Heart left ventricle (tissue), 16 donors: ENCODE measurements at regions not wholly inside any gene's neighbourhood (a gene's known extent, or its start where the extent isn't known, plus 50 kb on each side); places are given as distances from the start of the nearest gene placed in this dataset.
"Not testable (repeated sequence)": the region's sequence is repeated elsewhere in the genome, so short reads cannot be mapped to it uniquely, and the experiment has no call there.

Source experiments
- ATAC-seq, 4 donors: fragments of 200-7000 bp; cut with Tn5 transposase; one replicate each; pipeline ENCODE4 v1.9.1; 2020 to 2022; ENCODE audit warnings: moderate library complexity in 4 of 4, mild to moderate bottlenecking in 3 of 4, moderate number of reproducible peaks in 1 of 4
- DNase-seq, 5 donors: peaks; one replicate each; pipeline ENCODE4 v3.0.0-alpha.2; 2020
- H3K27ac ChIP-seq, 12 donors: fragments of 200-600 bp; sonication (generic) in 4 of 12; one replicate each; pipeline versions ENCODE4 v1.5.0 to v1.8.0; 2016 to 2022; ENCODE audit warnings: mild to moderate bottlenecking in 2 of 12
- H3K27me3 ChIP-seq, 9 donors: fragments of 200-600 bp; sonication (generic) in 2 of 9; one replicate each; pipeline versions ENCODE4 v1.5.1 to v1.8.0; 2016 to 2022; ENCODE audit warnings: mild to moderate bottlenecking in 3 of 9
- H3K36me3 ChIP-seq, 9 donors: fragments of 200-600 bp; sonication (generic) in 2 of 9; one replicate each; pipeline versions ENCODE4 v1.5.0 to v1.8.0; 2018 to 2022; ENCODE audit warnings: mild to moderate bottlenecking in 2 of 9
- H3K4me1 ChIP-seq, 12 donors: fragments of 200-600 bp; sonication (generic) in 4 of 12; one replicate each; pipeline versions ENCODE4 v1.5.0 to v1.8.0; 2016 to 2022; ENCODE audit warnings: mild to moderate bottlenecking in 3 of 12
- H3K4me3 ChIP-seq, 12 donors: fragments of 200-600 bp; sonication (generic) in 4 of 12; one replicate each; pipeline versions ENCODE4 v1.5.0 to v1.8.0; 2017 to 2022; ENCODE audit warnings: mild to moderate bottlenecking in 9 of 12, moderate library complexity in 4 of 12
- H3K9me3 ChIP-seq, 12 donors: fragments of 200-600 bp; sonication (generic) in 4 of 12; one replicate each; pipeline versions ENCODE4 v1.5.0 to v1.8.0; 2016 to 2022; ENCODE audit warnings: mild to moderate bottlenecking in 1 of 12
- POLR2A ChIP-seq, 2 donors: fragments of 450-650 bp; IDR thresholded peaks; one replicate each; pipeline ENCODE4 v1.6.1; 2017; ENCODE audit warnings: antibody characterized with exemption in 2 of 2, mild to moderate bottlenecking in 2 of 2, moderate library complexity in 2 of 2
- WGBS, 4 donors: extraction: QIAGEN DNeasy Blood & Tissue Kit in 2 of 4; methylation state at CpG; one replicate each; pipeline versions ENCODE4 v1.1.5 to v1.1.7; 2013 to 2018; 5-methylcytosine and 5-hydroxymethylcytosine counted together
- intact Hi-C, 10 donors: fragments of 100-400 bp; cut with DNase I; formaldehyde crosslinking; loops; one replicate each; pipeline versions ENCODE4 v1.11.1 to v1.14.2; 2022
- TF ChIP-seq, protein P1 (sequence below), 12 donors: fragments of 200-600 bp; sonication (generic) in 4 of 12; IDR thresholded peaks; one replicate each; pipeline versions ENCODE4 v1.5.0 to v1.8.0; 2018 to 2022; ENCODE audit warnings: antibody characterized with exemption in 12 of 12, mild to moderate bottlenecking in 5 of 12
- donor health status: ischemic (EF 13 %, LVEDD 7.1; RV severe dilation, severe dysfunction).
- donor health status: healthy with polysubstance abuse.
- donor health status: DM: no; HTN: yes; CAD: no.
- donor health status: DM: no; HTN: no; CAD: no.
- donor health status: ischemic (EF 25% LVEDD 6.9; RV normal size, moderate dysfunction).
- donor health status: ischemic (EF 25% LVEDD 5.7; RV mildly dilated, moderate dysfunction).
- donor health status: healthy.
- donor health status: DM: yes; HTN: yes; CAD: no.
- donor health status: ischemic (EF 35%, LVEDD 5.7; RV mildly dilated, moderate dysfunction).
- donor health status: nonischemic (EF 11% LVEDD 7.7; RV severe dilation, severe dysfunction).
- donor health status: DM: yes; HTN: yes; CAD: no.
- donor health status: PGD.
- donor health status: ischemic (EF 29% LVEDD 5.4; RV normal size, mild dysfunction).
- donor health status: nonischemic (EF 23%, LVEDD 6.1; RV moderate dilation, normal function).

DNA sequence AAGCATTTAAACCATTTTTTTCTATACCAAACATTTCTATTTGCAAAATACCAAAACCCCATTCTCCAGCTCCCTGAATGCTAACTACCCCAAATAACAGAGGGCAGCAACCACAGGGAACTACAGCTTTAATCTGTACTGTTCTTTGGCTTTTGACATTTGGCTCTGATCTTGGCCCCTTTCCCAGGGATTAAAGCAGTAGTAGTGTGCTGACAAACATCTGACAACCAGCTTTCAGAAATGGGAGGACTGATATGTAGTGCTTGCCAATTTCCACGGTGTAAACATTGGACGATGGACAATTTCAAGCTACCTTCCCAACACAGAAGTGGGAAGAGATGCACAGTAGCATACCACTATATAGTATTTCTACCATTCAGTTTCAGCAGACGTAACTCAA, 88.4 kb upstream of the TEAD1 start:
- Histone ChIP-seq H3K27me3 (no peaks in the 10 kb centered on the region), H3K4me3 (no peak overlapping the region), H3K4me1 (peaks cover 0 to 20% (median 5%) of the 10 kb centered on the region in 12 donors), H3K27ac (no peak overlapping the region), H3K9me3 (no peaks in the 10 kb centered on the region), H3K36me3 (no peaks in the 10 kb centered on the region)
- WGBS, 4 donors = 22 to 29% (median 24%) methylated on average over 3 of the region's 3 CpGs
- ATAC-seq (peak; percentile 71 to 86 (median 77)), DNase-seq (peak in 1 of 5 donors; percentile 29)
- TF ChIP-seq POLR2A (IDR thresholded peaks at IDR 0.05) = no peak
- TF ChIP-seq, protein P1, sequence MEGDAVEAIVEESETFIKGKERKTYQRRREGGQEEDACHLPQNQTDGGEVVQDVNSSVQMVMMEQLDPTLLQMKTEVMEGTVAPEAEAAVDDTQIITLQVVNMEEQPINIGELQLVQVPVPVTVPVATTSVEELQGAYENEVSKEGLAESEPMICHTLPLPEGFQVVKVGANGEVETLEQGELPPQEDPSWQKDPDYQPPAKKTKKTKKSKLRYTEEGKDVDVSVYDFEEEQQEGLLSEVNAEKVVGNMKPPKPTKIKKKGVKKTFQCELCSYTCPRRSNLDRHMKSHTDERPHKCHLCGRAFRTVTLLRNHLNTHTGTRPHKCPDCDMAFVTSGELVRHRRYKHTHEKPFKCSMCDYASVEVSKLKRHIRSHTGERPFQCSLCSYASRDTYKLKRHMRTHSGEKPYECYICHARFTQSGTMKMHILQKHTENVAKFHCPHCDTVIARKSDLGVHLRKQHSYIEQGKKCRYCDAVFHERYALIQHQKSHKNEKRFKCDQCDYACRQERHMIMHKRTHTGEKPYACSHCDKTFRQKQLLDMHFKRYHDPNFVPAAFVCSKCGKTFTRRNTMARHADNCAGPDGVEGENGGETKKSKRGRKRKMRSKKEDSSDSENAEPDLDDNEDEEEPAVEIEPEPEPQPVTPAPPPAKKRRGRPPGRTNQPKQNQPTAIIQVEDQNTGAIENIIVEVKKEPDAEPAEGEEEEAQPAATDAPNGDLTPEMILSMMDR (IDR thresholded peaks at IDR 0.05) = no peak
- intact Hi-C loops = loop anchor here in 1 of 10 donors (10.0 kb wide), 2 partner anchors 251 to 309 kb away; no protein-coding TSS in a partner anchor

DNA sequence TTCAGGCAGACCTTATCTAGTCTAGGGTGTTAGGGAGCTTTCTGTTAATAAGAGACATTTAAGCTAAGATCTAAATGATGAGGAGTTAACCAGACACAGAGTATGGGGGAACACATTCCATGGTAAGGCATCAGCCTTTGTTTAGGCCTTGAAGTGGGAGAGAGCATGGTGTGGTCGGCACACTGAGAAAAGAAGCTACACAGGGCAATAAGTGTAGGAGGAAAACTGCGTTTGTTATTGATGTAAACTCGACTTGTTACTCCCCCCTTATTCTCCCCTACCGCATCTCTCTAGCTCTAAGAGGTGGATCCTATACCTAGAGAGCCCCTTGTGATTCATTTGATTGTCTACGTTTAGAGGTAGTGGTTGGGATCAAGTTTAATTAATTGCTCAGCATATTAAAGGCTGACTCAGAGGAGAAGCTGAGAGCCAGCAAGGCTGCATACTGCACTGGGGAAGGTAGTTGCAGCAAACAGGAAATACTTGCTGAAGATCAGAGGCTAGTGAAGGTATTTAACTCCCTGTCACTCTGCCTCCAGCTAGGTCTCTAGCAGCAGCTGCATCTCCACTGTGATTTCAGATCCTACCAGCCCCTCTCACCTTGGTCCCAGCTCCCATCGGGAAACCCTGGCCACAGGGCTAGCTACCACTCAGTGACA, 86.8 kb upstream of the TEAD1 start:
- Histone ChIP-seq H3K27me3 (no peaks in the 10 kb centered on the region), H3K36me3 (no peaks in the 10 kb centered on the region), H3K4me3 (no peak overlapping the region), H3K9me3 (no peaks in the 10 kb centered on the region), H3K4me1 (peaks cover 0 to 15% (median 5%) of the 10 kb centered on the region in 12 donors), H3K27ac (no peak overlapping the region)
- intact Hi-C loops = loop anchor here in 1 of 10 donors (10.0 kb wide), 2 partner anchors 253 to 307 kb away; no protein-coding TSS in a partner anchor
- DNase-seq (no peak), ATAC-seq (peak in 1 of 4 donors; percentile 28)
- WGBS, 4 donors = 63 to 75% (median 66%) methylated on average over 6 of the region's 6 CpGs
- TF ChIP-seq POLR2A (IDR thresholded peaks at IDR 0.05) = no peak
- TF ChIP-seq, protein P1 (IDR thresholded peaks at IDR 0.05) = no peak

DNA sequence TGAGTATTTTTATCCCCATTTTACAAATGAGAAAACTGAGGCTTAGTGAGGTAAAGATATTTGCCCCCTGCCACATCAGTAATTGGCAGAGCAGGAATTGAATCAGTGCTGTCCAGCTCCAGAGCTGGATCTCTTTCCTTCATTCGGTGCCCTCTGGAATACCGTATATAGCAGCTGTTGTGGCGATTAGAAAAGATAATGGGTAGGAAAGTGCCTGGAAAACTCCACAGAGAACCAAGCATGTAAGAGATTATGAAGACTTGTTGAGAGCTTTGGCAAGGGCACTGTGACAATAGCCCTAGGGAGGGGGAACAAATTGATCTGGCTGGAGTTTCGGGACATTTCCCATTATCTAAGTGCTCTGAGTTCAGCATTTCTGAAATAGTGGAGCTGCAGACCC, 82.5 kb upstream of the TEAD1 start:
- intact Hi-C loops = no loop called here
- WGBS, 4 donors = 46 to 58% (median 52%) methylated on average over 4 of the region's 4 CpGs
- Histone ChIP-seq H3K4me1 (peaks cover 0 to 4% (median 0%) of the 10 kb centered on the region in 12 donors), H3K27ac (no peak overlapping the region), H3K4me3 (no peak overlapping the region), H3K36me3 (no peaks in the 10 kb centered on the region), H3K9me3 (peaks cover 0 to 6% (median 0%) of the 10 kb centered on the region in 12 donors), H3K27me3 (no peaks in the 10 kb centered on the region)
- DNase-seq (no peak), ATAC-seq (peak in 3 of 4 donors; percentile 31 to 69 (median 66))
- no peak for TF ChIP-seq POLR2A (IDR thresholded peaks at IDR 0.05)
- TF ChIP-seq, protein P1 (IDR thresholded peaks at IDR 0.05) = no peak

DNA sequence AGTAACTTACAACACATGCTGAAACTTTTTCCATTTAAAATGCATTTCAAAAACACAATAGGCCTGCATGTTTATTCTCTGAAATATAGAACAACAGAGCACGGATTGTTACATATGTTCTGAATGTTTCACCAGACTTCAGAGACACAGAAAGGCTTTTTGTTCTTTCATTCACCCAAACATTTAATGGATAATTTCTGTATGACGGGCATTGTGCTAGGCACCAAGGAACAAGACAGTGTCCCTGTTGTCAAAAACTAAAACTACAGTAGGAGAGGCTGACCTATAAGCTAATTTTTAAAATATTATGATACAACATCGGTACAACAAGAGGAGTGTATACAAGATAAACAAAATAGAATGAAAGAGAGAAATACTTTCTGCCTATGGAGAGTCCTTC, 81.9 kb upstream of the TEAD1 start:
- ATAC-seq = no peak
- H3K27ac ChIP-seq = no peak overlapping the region
- DNase-seq = no peak
- 92 to 93% (median 93%) methylated on average over 3 of the region's 3 CpGs for whole genome bisulfite sequencing, 4 donors
- H3K4me1 ChIP-seq = peaks cover 0 to 4% (median 0%) of the 10 kb centered on the region in 12 donors
- H3K4me3 ChIP-seq = no peak overlapping the region
- intact Hi-C loops = no loop called here
- H3K9me3 ChIP-seq = peaks cover 0 to 6% (median 0%) of the 10 kb centered on the region in 12 donors
- H3K36me3 ChIP-seq = no peaks in the 10 kb centered on the region
- no peak for TF ChIP-seq POLR2A (IDR thresholded peaks at IDR 0.05)
- TF ChIP-seq, protein P1 (IDR thresholded peaks at IDR 0.05) = no peak
- no peaks in the 10 kb centered on the region for H3K27me3 ChIP-seq

DNA sequence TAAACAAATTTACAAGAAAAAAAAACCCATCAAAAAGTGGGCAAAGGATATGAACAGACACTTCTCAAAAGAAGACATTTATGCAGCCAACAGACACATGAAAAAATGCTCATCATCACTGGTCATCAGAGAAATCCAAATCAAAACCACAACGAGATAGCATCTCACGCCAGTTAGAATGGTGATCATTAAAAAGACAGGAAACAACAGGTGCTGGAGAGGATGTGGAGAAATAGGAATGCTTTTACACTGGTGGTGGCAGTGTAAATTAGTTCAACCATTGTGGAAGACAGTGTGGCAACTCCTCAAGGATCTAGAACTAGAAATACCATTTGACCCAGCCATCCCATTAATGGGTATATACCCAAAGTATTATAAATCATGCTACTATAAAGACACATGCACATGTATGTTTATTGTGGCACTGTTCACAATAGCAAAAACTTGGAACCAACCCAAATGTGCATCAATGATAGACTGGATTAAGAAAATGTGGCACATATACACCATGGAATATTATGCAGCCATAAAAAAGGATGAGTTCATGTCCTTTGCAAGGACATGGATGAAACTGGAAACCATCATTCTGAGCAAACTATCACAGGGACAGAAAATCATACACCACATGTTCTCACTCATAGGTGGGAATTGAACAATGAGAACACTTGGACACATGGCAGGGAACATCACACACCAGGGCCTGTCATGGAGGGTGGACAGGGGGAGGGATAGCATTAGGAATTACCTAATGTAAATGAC, 79.0 kb upstream of the TEAD1 start:
- ATAC-seq, intact Hi-C loops: not testable (repeated sequence)
- WGBS, 4 donors = 79 to 85% (median 80%) methylated on average over 2 of the region's 2 CpGs

More for the DNA sequence above, 79.0 kb upstream of the TEAD1 start:
- H3K36me3 ChIP-seq, H3K4me3 ChIP-seq, H3K27ac ChIP-seq, DNase-seq, H3K9me3 ChIP-seq, H3K27me3 ChIP-seq: not testable (repeated sequence)
- H3K4me1 ChIP-seq = peaks cover 0 to 18% (median 3%) of the 10 kb centered on the region in 12 donors
